ENCODE measurements at regions not wholly inside any gene's neighbourhood (a gene's known extent, or its start where the extent isn't known, plus 50 kb on each side); places are given as distances from the start of the nearest gene placed in this dataset.

GRCh38 chrX:45351478-45351877 lies 150.8 kb upstream of the DIPK2B start:
- FAIRE-seq (no peak), DNase-seq (ENCODE audit: low spot score) (no peak)

GRCh38 chrX:45348296-45348695 lies 147.6 kb upstream of the DIPK2B start:
- no peak for DNase-seq (ENCODE audit: low spot score)
- no peak for FAIRE-seq

GRCh38 chrX:45347877-45348276 lies 147.2 kb upstream of the DIPK2B start:
- peak; percentile 21 for DNase-seq (ENCODE audit: low spot score)
- no peak for FAIRE-seq

- FAIRE-seq (no peak), DNase-seq (ENCODE audit: low spot score) (no peak)
Observed at GRCh38 chrX:45344594-45344993, 143.9 kb upstream of the DIPK2B start.

- FAIRE-seq (peak; percentile 59), DNase-seq (ENCODE audit: low spot score) (peak; percentile 8)
Observed at GRCh38 chrX:45329217-45329616, 128.5 kb upstream of the DIPK2B start.

GRCh38 chrX:45324941-45325340 lies 124.3 kb upstream of the DIPK2B start:
- no peak for FAIRE-seq
- DNase-seq (ENCODE audit: low spot score) = no peak

GRCh38 chrX:45323387-45323786 lies 122.7 kb upstream of the DIPK2B start:
- no peak for FAIRE-seq
- no peak for DNase-seq (ENCODE audit: low spot score)

- no peak for FAIRE-seq
- DNase-seq (ENCODE audit: low spot score) = no peak
Observed at GRCh38 chrX:45322820-45323219, 122.1 kb upstream of the DIPK2B start.

- FAIRE-seq (peak; percentile 83), DNase-seq (ENCODE audit: low spot score) (peak; percentile 56)
Observed at GRCh38 chrX:45322382-45322781, 121.7 kb upstream of the DIPK2B start.

- FAIRE-seq (no peak), DNase-seq (ENCODE audit: low spot score) (no peak)
Observed at GRCh38 chrX:45320191-45320590, 119.5 kb upstream of the DIPK2B start.

GRCh38 chrX:45309801-45310200 lies 109.1 kb upstream of the DIPK2B start:
- no peak for DNase-seq (ENCODE audit: low spot score)

GRCh38 chrX:45309096-45309495 lies 108.4 kb upstream of the DIPK2B start:
- no peak for DNase-seq (ENCODE audit: low spot score)
- FAIRE-seq = no peak

More at GRCh38 chrX:45309801-45310200, 109.1 kb upstream of the DIPK2B start:
- peak; percentile 12 for FAIRE-seq

GRCh38 chrX:45306794-45307193 lies 106.1 kb upstream of the DIPK2B start:
- no peak for DNase-seq (ENCODE audit: low spot score)
- FAIRE-seq = no peak

- DNase-seq (ENCODE audit: low spot score) (no peak), FAIRE-seq (no peak)
Observed at GRCh38 chrX:45300638-45301037, 100.0 kb upstream of the DIPK2B start.

GRCh38 chrX:45295259-45295986 lies 94.7 kb upstream of the DIPK2B start:
- FAIRE-seq (peak; percentile 96), DNase-seq (ENCODE audit: low spot score) (peak; percentile 70)

GRCh38 chrX:45274576-45274975 lies 73.9 kb upstream of the DIPK2B start:
- FAIRE-seq = peak; percentile 68
- peak; percentile 23 for DNase-seq (ENCODE audit: low spot score)

GRCh38 chrX:45267007-45267406 lies 66.3 kb upstream of the DIPK2B start:
- no peak for DNase-seq (ENCODE audit: low spot score)
- FAIRE-seq = peak; percentile 10

GRCh38 chrX:45266456-45266855 lies 65.8 kb upstream of the DIPK2B start:
- DNase-seq (ENCODE audit: low spot score) = peak; percentile 60
- FAIRE-seq = peak; percentile 90

GRCh38 chrX:45264865-45265264 lies 64.2 kb upstream of the DIPK2B start:
- DNase-seq (ENCODE audit: low spot score) = no peak

GRCh38 chrX:45261471-45261870 lies 60.8 kb upstream of the DIPK2B start:
- FAIRE-seq (no peak), DNase-seq (ENCODE audit: low spot score) (no peak)

More at GRCh38 chrX:45264865-45265264, 64.2 kb upstream of the DIPK2B start:
- FAIRE-seq = no peak

GRCh38 chrX:45261005-45261404 lies 60.3 kb upstream of the DIPK2B start:
- FAIRE-seq (no peak), DNase-seq (ENCODE audit: low spot score) (no peak)

- no peak for FAIRE-seq
- DNase-seq (ENCODE audit: low spot score) = no peak
Observed at GRCh38 chrX:45258731-45259402, 58.2 kb upstream of the DIPK2B start.

Data from RCC 7860 (cell line).